ENCODE measurements at regions not wholly inside any gene's neighbourhood (a gene's known extent, or its start where the extent isn't known, plus 50 kb on each side); places are given as distances from the start of the nearest gene placed in this dataset.

DNA sequence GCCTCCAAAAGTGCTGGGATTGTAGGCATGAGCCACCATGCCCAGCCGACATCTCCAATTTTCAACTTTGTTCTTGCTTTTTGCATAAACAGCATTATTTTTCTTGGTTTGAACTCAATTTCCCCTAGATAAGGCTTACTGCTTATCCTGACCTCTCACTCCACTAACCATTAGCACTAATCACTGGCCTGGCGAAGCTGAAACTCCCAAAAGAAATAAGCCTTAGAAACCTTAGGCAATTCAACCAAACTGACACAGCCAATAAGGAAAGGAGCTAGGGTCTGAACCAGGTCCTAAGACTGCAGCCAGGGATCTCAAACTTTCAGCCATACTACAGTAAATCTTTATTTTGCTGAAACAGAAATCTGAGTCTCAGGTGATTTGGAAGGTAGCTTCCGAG lies 448.0 kb downstream of the RMST start:
- Histone ChIP-seq H3K27ac (ENCODE audit: low read depth, low read length) (no peak overlapping the region), H3K79me2 (ENCODE audit: control insufficient read depth, low read length) (no peaks in the 10 kb centered on the region), H3K4me3 (ENCODE audit: low read length) (no peak overlapping the region), H3K9me2 (replicated peaks; ENCODE audit: control insufficient read depth, low read length) (no peaks in the 10 kb centered on the region), H3K27me3 (ENCODE audit: control insufficient read depth, low read length) (no peaks in the 10 kb centered on the region), H3K4me1 (ENCODE audit: control insufficient read depth, low read length) (no peaks in the 10 kb centered on the region), H3K9me3 (ENCODE audit: control insufficient read depth, insufficient read depth, low read length) (no peaks in the 10 kb centered on the region), H3K4me2 (ENCODE audit: low read length) (no peak overlapping the region), H4K20me1 (ENCODE audit: control insufficient read depth, insufficient read depth, low read depth, low read length) (no peaks in the 10 kb centered on the region), H3F3A (ENCODE audit: control insufficient read depth, insufficient read depth) (no peaks in the 10 kb centered on the region), H3K36me3 (ENCODE audit: control insufficient read depth, low read length) (no peaks in the 10 kb centered on the region)
- no peak for TF ChIP-seq EZH2phosphoT487 (IDR thresholded peaks at IDR 0.05; ENCODE audit: borderline replicate concordance, low read length)
- TF ChIP-seq, protein P1, sequence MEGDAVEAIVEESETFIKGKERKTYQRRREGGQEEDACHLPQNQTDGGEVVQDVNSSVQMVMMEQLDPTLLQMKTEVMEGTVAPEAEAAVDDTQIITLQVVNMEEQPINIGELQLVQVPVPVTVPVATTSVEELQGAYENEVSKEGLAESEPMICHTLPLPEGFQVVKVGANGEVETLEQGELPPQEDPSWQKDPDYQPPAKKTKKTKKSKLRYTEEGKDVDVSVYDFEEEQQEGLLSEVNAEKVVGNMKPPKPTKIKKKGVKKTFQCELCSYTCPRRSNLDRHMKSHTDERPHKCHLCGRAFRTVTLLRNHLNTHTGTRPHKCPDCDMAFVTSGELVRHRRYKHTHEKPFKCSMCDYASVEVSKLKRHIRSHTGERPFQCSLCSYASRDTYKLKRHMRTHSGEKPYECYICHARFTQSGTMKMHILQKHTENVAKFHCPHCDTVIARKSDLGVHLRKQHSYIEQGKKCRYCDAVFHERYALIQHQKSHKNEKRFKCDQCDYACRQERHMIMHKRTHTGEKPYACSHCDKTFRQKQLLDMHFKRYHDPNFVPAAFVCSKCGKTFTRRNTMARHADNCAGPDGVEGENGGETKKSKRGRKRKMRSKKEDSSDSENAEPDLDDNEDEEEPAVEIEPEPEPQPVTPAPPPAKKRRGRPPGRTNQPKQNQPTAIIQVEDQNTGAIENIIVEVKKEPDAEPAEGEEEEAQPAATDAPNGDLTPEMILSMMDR (IDR thresholded peaks at IDR 0.05; ENCODE audit: low read depth, low read length, poor library complexity, severe bottlenecking): no peak

- no peaks in the 10 kb centered on the region for H3K79me2 ChIP-seq (ENCODE audit: control insufficient read depth, low read length)
Measured at GRCh38 chr12:97912943-97913342, 450.3 kb downstream of the RMST start.

DNA sequence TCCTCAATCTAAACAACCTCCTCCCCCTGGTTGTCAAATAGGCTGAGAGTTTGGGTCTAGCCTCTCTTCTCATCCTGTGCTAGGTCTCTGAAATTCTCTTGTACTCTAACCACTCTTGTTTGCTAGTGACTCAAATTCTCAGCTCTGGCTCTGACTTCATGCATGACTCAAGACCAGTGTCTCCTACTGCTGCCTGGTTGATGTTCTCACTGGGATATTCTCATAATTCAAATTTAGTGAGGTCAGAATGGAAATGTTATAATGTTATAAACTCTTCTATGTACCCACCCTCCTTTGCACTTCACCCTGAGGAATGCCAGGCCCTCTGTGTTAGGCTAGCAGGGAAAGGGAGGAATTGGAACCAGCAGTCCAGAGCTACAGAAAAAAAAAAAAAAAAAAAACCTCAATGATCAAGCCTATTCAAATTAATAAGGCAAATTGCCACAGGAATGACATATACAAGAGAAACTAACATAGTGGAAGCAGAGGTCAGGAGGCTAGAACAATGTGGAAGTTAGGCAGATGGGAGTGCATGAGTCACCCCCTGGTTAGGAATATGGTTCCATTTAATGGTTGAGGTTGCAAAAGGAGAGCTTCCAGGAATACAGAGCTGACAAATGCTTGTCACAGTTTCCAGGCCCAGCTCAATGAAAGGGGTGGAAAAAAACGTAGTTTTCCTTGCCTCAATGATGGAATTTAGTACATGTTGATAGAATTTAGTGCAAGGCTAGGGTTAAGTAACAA lies 459.5 kb downstream of the RMST start:
- H3K27me3 ChIP-seq (ENCODE audit: control insufficient read depth, low read length): no peaks in the 10 kb centered on the region
- no peak overlapping the region for H3K27ac ChIP-seq (ENCODE audit: low read depth, low read length)
- no peaks in the 10 kb centered on the region for H3F3A ChIP-seq (ENCODE audit: control insufficient read depth, insufficient read depth)
- H3K36me3 ChIP-seq (ENCODE audit: control insufficient read depth, low read length): no peaks in the 10 kb centered on the region
- no peaks in the 10 kb centered on the region for H3K79me2 ChIP-seq (ENCODE audit: control insufficient read depth, low read length)
- H3K9me3 ChIP-seq (ENCODE audit: control insufficient read depth, insufficient read depth, low read length): no peaks in the 10 kb centered on the region
- no peaks in the 10 kb centered on the region for H4K20me1 ChIP-seq (ENCODE audit: control insufficient read depth, insufficient read depth, low read depth, low read length)
- no peak for TF ChIP-seq EZH2phosphoT487 (IDR thresholded peaks at IDR 0.05; ENCODE audit: borderline replicate concordance, low read length)
- TF ChIP-seq, protein P1 (IDR thresholded peaks at IDR 0.05; ENCODE audit: low read depth, low read length, poor library complexity, severe bottlenecking): no peak
- no peak overlapping the region for H3K4me3 ChIP-seq (ENCODE audit: low read length)
- no peaks in the 10 kb centered on the region for H3K9me2 ChIP-seq (replicated peaks; ENCODE audit: control insufficient read depth, low read length)
- H3K4me1 ChIP-seq (ENCODE audit: control insufficient read depth, low read length): no peaks in the 10 kb centered on the region
- no peak overlapping the region for H3K4me2 ChIP-seq (ENCODE audit: low read length)

More at GRCh38 chr12:97912943-97913342, 450.3 kb downstream of the RMST start:
- H4K20me1 ChIP-seq (ENCODE audit: control insufficient read depth, insufficient read depth, low read depth, low read length): no peaks in the 10 kb centered on the region
- H3K4me2 ChIP-seq (ENCODE audit: low read length): no peak overlapping the region
- TF ChIP-seq, protein P1 (IDR thresholded peaks at IDR 0.05; ENCODE audit: low read depth, low read length, poor library complexity, severe bottlenecking): no peak
- TF ChIP-seq EZH2phosphoT487 (IDR thresholded peaks at IDR 0.05; ENCODE audit: borderline replicate concordance, low read length): no peak
- H3K27me3 ChIP-seq (ENCODE audit: control insufficient read depth, low read length): no peaks in the 10 kb centered on the region
- no peaks in the 10 kb centered on the region for H3K4me1 ChIP-seq (ENCODE audit: control insufficient read depth, low read length)
- H3K9me2 ChIP-seq (replicated peaks; ENCODE audit: control insufficient read depth, low read length): no peaks in the 10 kb centered on the region
- H3F3A ChIP-seq (ENCODE audit: control insufficient read depth, insufficient read depth): no peaks in the 10 kb centered on the region
- no peak overlapping the region for H3K27ac ChIP-seq (ENCODE audit: low read depth, low read length)
- no peak overlapping the region for H3K4me3 ChIP-seq (ENCODE audit: low read length)
- no peaks in the 10 kb centered on the region for H3K9me3 ChIP-seq (ENCODE audit: control insufficient read depth, insufficient read depth, low read length)
- no peaks in the 10 kb centered on the region for H3K36me3 ChIP-seq (ENCODE audit: control insufficient read depth, low read length)

All from DOHH2 (cell line).